SK-N-MC (cell line): ENCODE measurements at regions not wholly inside any gene's neighbourhood (a gene's known extent, or its start where the extent isn't known, plus 50 kb on each side); places are given as distances from the start of the nearest gene placed in this dataset.

Source experiments
- EZH2 ChIP-seq: fragments of 200-600 bp; sonication (generic); IDR thresholded peaks from one replicate; pipeline ENCODE4 v1.6.1; 2017; ENCODE audit warnings: antibody characterized with exemption
- FOXP2 ChIP-seq: optimal IDR thresholded peaks from 2 replicates; pipeline ENCODE3; 2011; ENCODE audit warnings: mild to moderate bottlenecking, moderate library complexity; ENCODE audit not compliant: insufficient read depth; ENCODE audit errors: extremely low read length, control extremely low read depth

DNA sequence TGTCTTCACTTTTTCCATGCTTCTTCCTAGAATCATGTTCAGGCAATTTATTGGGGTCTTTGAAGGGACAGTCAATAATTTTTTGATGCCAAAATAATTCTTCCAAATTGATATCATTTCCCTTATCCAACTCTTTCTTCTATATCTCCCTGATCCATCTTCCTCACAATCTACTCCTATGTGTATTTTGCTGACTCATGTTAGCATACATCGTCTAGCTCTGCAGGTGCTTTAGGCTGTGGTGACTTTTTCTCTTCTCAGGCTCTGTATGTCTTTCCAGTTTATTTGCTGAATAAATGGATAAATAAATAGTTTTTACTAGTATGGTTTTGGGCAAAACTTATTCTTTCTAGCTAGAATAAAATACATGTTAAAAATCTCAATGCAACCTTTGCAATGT lies 1650.9 kb upstream of the TMEFF2 start:
- TF ChIP-seq EZH2 = no peak
- TF ChIP-seq FOXP2 = no peak
